ENCODE measurements at regions not wholly inside any gene's neighbourhood (a gene's known extent, or its start where the extent isn't known, plus 50 kb on each side); places are given as distances from the start of the nearest gene placed in this dataset.

- H3K27ac ChIP-seq: no peak overlapping the region
- intact Hi-C loops (cut with DNase I): no loop called here
- no peaks in the 10 kb centered on the region for H3K9me3 ChIP-seq
- no peaks in the 10 kb centered on the region for H3K36me3 ChIP-seq
- TF ChIP-seq CTCF (IDR thresholded peaks at IDR 0.05): no peak
- no peak for DNase-seq
- H3K9ac ChIP-seq (ENCODE audit: low read depth in 2 of 2, low read length in 2 of 2): no peak overlapping the region
- H3K4me3 ChIP-seq: no peak overlapping the region
- no peaks in the 10 kb centered on the region for H3K27me3 ChIP-seq
- no peaks in the 10 kb centered on the region for H3K4me1 ChIP-seq
Measured at GRCh38 chr5:153404747-153405146, 85.7 kb upstream of the GRIA1 start.

- no peak for DNase-seq
- no peak for TF ChIP-seq CTCF (IDR thresholded peaks at IDR 0.05)
- Histone ChIP-seq H3K27ac (no peak overlapping the region), H3K9me3 (no peaks in the 10 kb centered on the region), H3K36me3 (no peaks in the 10 kb centered on the region), H3K9ac (ENCODE audit: low read depth in 2 of 2, low read length in 2 of 2) (no peak overlapping the region), H3K27me3 (no peaks in the 10 kb centered on the region), H3K4me3 (no peak overlapping the region), H3K4me1 (no peaks in the 10 kb centered on the region)
- intact Hi-C loops (cut with DNase I): no loop called here
Measured at GRCh38 chr5:153421676-153422075, 68.8 kb upstream of the GRIA1 start.

GRCh38 chr5:153425914-153426313 lies 64.6 kb upstream of the GRIA1 start:
- no peak overlapping the region for H3K27ac ChIP-seq
- no peak for DNase-seq
- intact Hi-C loops (cut with DNase I): no loop called here

GRCh38 chr5:153429761-153430380 lies 60.6 kb upstream of the GRIA1 start:
- Histone ChIP-seq H3K4me3 (no peak overlapping the region), H3K9me3 (no peaks in the 10 kb centered on the region), H3K9ac (ENCODE audit: low read depth in 2 of 2, low read length in 2 of 2) (no peak overlapping the region), H3K27me3 (no peaks in the 10 kb centered on the region), H3K27ac (no peak overlapping the region), H3K36me3 (no peaks in the 10 kb centered on the region), H3K4me1 (no peaks in the 10 kb centered on the region)
- TF ChIP-seq CTCF (IDR thresholded peaks at IDR 0.05): no peak
- intact Hi-C loops (cut with DNase I): no loop called here
- DNase-seq: no peak

More at GRCh38 chr5:153425914-153426313, 64.6 kb upstream of the GRIA1 start:
- no peaks in the 10 kb centered on the region for H3K36me3 ChIP-seq
- TF ChIP-seq CTCF (IDR thresholded peaks at IDR 0.05): no peak
- H3K4me1 ChIP-seq: no peaks in the 10 kb centered on the region
- H3K9ac ChIP-seq (ENCODE audit: low read depth in 2 of 2, low read length in 2 of 2): no peak overlapping the region
- H3K27me3 ChIP-seq: no peaks in the 10 kb centered on the region
- no peak overlapping the region for H3K4me3 ChIP-seq
- no peaks in the 10 kb centered on the region for H3K9me3 ChIP-seq

GRCh38 chr5:153432583-153432982 lies 57.9 kb upstream of the GRIA1 start:
- Histone ChIP-seq H3K9ac (ENCODE audit: low read depth in 2 of 2, low read length in 2 of 2) (no peak overlapping the region), H3K36me3 (no peaks in the 10 kb centered on the region), H3K4me1 (no peaks in the 10 kb centered on the region), H3K4me3 (no peak overlapping the region), H3K9me3 (no peaks in the 10 kb centered on the region), H3K27me3 (no peaks in the 10 kb centered on the region), H3K27ac (no peak overlapping the region)
- DNase-seq: no peak
- no peak for TF ChIP-seq CTCF (IDR thresholded peaks at IDR 0.05)
- intact Hi-C loops (cut with DNase I): no loop called here

All from colonic mucosa (tissue), 4 donors.